Endodermal cell (in vitro differentiated cells): ENCODE measurements at regions not wholly inside any gene's neighbourhood (a gene's known extent, or its start where the extent isn't known, plus 50 kb on each side); places are given as distances from the start of the nearest gene placed in this dataset.
"Not testable (repeated sequence)": the region's sequence is repeated elsewhere in the genome, so short reads cannot be mapped to it uniquely, and the experiment has no call there.

Experiments used
- DNase-seq: peaks from one replicate; pipeline ENCODE4 v3.0.0-alpha.2; 2017
- H3K27ac ChIP-seq: 2 replicates; pipeline ENCODE4 v1.5.1; 2013; ENCODE audit warnings: mild to moderate bottlenecking, low read depth, low read length, moderate library complexity
- H3K27me3 ChIP-seq: 2 replicates; pipeline ENCODE4 v1.6.1; 2013; ENCODE audit warnings: mild to moderate bottlenecking, low read length, moderate library complexity; ENCODE audit not compliant: insufficient read depth, control insufficient read depth, poor library complexity, severe bottlenecking
- H3K36me3 ChIP-seq: 2 replicates; pipeline ENCODE4 v1.7.0; 2013; ENCODE audit warnings: mild to moderate bottlenecking, low read length, moderate library complexity; ENCODE audit not compliant: control insufficient read depth, insufficient read depth
- H3K4me1 ChIP-seq: one replicate; pipeline ENCODE4 v1.7.0; 2013; ENCODE audit warnings: low read length; ENCODE audit not compliant: control insufficient read depth, insufficient read depth
- H3K4me3 ChIP-seq: 2 replicates; pipeline ENCODE4 v1.5.1; 2013; ENCODE audit warnings: mild to moderate bottlenecking, low read length, moderate library complexity
- H3K9ac ChIP-seq: 2 replicates; pipeline ENCODE4 v1.6.1; 2013; ENCODE audit warnings: mild to moderate bottlenecking, low read length, moderate library complexity; ENCODE audit not compliant: poor library complexity, severe bottlenecking; ENCODE audit errors: extremely low read depth
- H3K9me3 ChIP-seq: 2 replicates; pipeline ENCODE4 v1.6.1; 2013; ENCODE audit warnings: mild to moderate bottlenecking, low read length, moderate library complexity; ENCODE audit not compliant: control insufficient read depth
- H3K27ac Mint-ChIP-seq: 2 replicates; pipeline ENCODE4 v1.8.0; 2020; ENCODE audit warnings: mixed read lengths
- H3K27me3 Mint-ChIP-seq: 2 replicates; pipeline ENCODE4 v1.8.0; 2021; ENCODE audit warnings: mild to moderate bottlenecking, mixed read lengths; ENCODE audit not compliant: insufficient read depth
- H3K36me3 Mint-ChIP-seq: 2 replicates; pipeline ENCODE4 v1.8.0; 2020; ENCODE audit warnings: low read depth, mixed read lengths
- H3K4me1 Mint-ChIP-seq: 2 replicates; pipeline ENCODE4 v1.8.0; 2020; ENCODE audit warnings: mixed read lengths
- H3K4me3 Mint-ChIP-seq: 2 replicates; pipeline ENCODE4 v1.8.0; 2020; ENCODE audit warnings: mild to moderate bottlenecking, moderate library complexity, mixed read lengths
- H3K9me3 Mint-ChIP-seq: 2 replicates; pipeline ENCODE4 v1.8.0; 2020; ENCODE audit warnings: mild to moderate bottlenecking, mixed read lengths
- CTCF ChIP-seq: fragments of 200-600 bp; sonication (generic); conservative IDR thresholded peaks from 2 replicates; pipeline ENCODE4 v1.5.0; 2021; ENCODE audit warnings: antibody characterized with exemption, mild to moderate bottlenecking
- whole genome bisulfite sequencing, 2 experiments: methylation state at CpG; one replicate each; pipeline versions ENCODE4 v1.1.5 to v1.1.7; 2013; ENCODE audit warnings: missing lambda C conversion rate in 2 of 2, mixed read lengths in 1 of 2; ENCODE audit not compliant: insufficient coverage in 1 of 2, insufficient read length in 1 of 2; 5-methylcytosine and 5-hydroxymethylcytosine counted together

GRCh38 chr6:67694127-67694526 is 941.0 kb upstream of the ADGRB3 start:
- no peak for DNase-seq
- Mint-ChIP-seq H3K4me3 (no peak overlapping the region), H3K4me1 (no peaks in the 10 kb centered on the region), H3K27ac (no peak overlapping the region), H3K27me3 (no peaks in the 10 kb centered on the region), H3K36me3 (no peaks in the 10 kb centered on the region), H3K9me3 (no peaks in the 10 kb centered on the region)
- peak; percentile 65 for TF ChIP-seq CTCF
- Histone ChIP-seq H3K9ac (no peak overlapping the region), H3K9me3 (no peaks in the 10 kb centered on the region), H3K36me3 (no peaks in the 10 kb centered on the region), H3K4me1 (no peaks in the 10 kb centered on the region), H3K4me3 (no peak overlapping the region), H3K27me3 (no peaks in the 10 kb centered on the region), H3K27ac (no peak overlapping the region)
- WGBS, 2 experiments: 86 to 91% methylated on average over 1 to 4 of the region's 4 CpGs

GRCh38 chr6:67689329-67689728 is 945.8 kb upstream of the ADGRB3 start:
- no peak for DNase-seq
- H3K27me3 Mint-ChIP-seq: no peaks in the 10 kb centered on the region
- Histone ChIP-seq H3K9me3 (no peaks in the 10 kb centered on the region), H3K27ac (no peak overlapping the region), H3K36me3 (no peaks in the 10 kb centered on the region), H3K9ac (no peak overlapping the region), H3K4me3 (no peak overlapping the region), H3K4me1 (no peaks in the 10 kb centered on the region), H3K27me3 (no peaks in the 10 kb centered on the region)
- WGBS, 2 experiments: 60 to 90% methylated on average over 1 of the region's 1 CpG
- H3K9me3 Mint-ChIP-seq: peaks cover 4% of the 10 kb centered on the region
- H3K36me3 Mint-ChIP-seq: peaks cover 3% of the 10 kb centered on the region
- H3K4me3 Mint-ChIP-seq: no peak overlapping the region
- TF ChIP-seq CTCF: no peak
- H3K4me1 Mint-ChIP-seq: no peaks in the 10 kb centered on the region
- H3K27ac Mint-ChIP-seq: no peak overlapping the region

GRCh38 chr6:67687396-67687795 is 947.7 kb upstream of the ADGRB3 start:
- Histone ChIP-seq H3K9me3 (no peaks in the 10 kb centered on the region), H3K36me3 (no peaks in the 10 kb centered on the region), H3K27ac (no peak overlapping the region), H3K9ac (no peak overlapping the region), H3K4me1 (no peaks in the 10 kb centered on the region), H3K27me3 (no peaks in the 10 kb centered on the region), H3K4me3 (no peak overlapping the region)
- Mint-ChIP-seq H3K27ac (no peak overlapping the region), H3K36me3 (peaks cover 3% of the 10 kb centered on the region), H3K4me1 (no peaks in the 10 kb centered on the region), H3K27me3 (no peaks in the 10 kb centered on the region), H3K4me3 (no peak overlapping the region), H3K9me3 (peaks cover 4% of the 10 kb centered on the region)
- no peak for DNase-seq
- TF ChIP-seq CTCF: no peak
- WGBS, 2 experiments: 80% methylated on average over 1 to 7 of the region's 7 CpGs

- H3K9me3 ChIP-seq, H3K9me3 Mint-ChIP-seq, H3K27me3 ChIP-seq, H3K36me3 ChIP-seq, H3K36me3 Mint-ChIP-seq, H3K9ac ChIP-seq, H3K4me1 ChIP-seq, H3K4me1 Mint-ChIP-seq, H3K27ac ChIP-seq, H3K27me3 Mint-ChIP-seq, H3K4me3 ChIP-seq, H3K4me3 Mint-ChIP-seq, H3K27ac Mint-ChIP-seq, DNase-seq: not testable (repeated sequence)
- no CpG with 5 or more reads among the region's 1 CpG for WGBS, 2 experiments
These were observed 948.9 kb upstream of the ADGRB3 start for GRCh38 chr6:67686225-67686624.
